SK-N-DZ (cell line): ENCODE measurements at regions not wholly inside any gene's neighbourhood (a gene's known extent, or its start where the extent isn't known, plus 50 kb on each side); places are given as distances from the start of the nearest gene placed in this dataset.
"Not testable (repeated sequence)": the region's sequence is repeated elsewhere in the genome, so short reads cannot be mapped to it uniquely, and the experiment has no call there.

ENCODE experiments used
- DNase-seq: peaks from one replicate; pipeline ENCODE4 v3.0.0-alpha.2; 2015; ENCODE audit warnings: low spot score

DNA sequence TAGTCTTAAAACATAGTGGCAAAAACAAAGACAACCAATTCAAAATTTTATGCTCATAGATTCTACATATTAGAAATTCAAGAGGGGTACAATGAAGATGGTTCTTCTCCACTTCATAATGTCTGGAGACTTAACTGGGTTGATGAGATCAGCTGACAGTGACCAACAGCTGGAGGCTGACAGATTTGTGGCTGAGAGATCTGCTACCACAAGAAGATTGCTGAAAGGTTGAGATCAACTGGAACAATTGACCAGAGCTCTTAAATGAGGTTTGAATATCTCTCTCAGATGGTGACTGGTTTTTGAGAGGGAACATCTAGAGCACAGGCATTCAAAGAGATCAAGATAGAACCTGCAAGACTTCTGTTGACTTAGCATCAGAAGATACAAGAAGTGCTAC, 254.1 kb upstream of the ARPP21 start:
- no peak for DNase-seq

- no peak for DNase-seq
Measured at GRCh38 chr3:35389907-35390306, 249.4 kb upstream of the ARPP21 start.

GRCh38 chr3:35392187-35392586, 247.1 kb upstream of the ARPP21 start:
- no peak for DNase-seq

GRCh38 chr3:35393901-35394799, 245.2 kb upstream of the ARPP21 start:
- DNase-seq = peak; percentile 22

DNA sequence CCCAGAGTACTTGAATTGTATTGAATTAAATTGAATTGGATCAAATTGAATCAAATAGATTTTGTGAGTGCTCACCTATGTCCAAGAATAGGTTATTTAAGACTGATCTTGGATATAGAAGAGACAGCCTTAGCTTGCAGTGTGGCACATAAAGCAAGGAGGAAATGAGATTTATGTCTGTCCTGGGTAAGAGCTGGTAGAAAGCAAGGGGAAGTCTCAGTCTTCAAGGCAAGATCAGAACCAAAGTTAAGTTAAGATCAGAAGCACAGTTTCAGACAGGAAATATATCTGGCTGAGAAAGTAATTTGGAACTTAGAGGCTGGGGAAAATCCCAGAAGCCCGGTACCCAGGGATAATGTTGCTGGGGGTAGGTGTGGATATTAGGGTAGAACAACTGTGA, 244.4 kb upstream of the ARPP21 start:
- no peak for DNase-seq

DNA sequence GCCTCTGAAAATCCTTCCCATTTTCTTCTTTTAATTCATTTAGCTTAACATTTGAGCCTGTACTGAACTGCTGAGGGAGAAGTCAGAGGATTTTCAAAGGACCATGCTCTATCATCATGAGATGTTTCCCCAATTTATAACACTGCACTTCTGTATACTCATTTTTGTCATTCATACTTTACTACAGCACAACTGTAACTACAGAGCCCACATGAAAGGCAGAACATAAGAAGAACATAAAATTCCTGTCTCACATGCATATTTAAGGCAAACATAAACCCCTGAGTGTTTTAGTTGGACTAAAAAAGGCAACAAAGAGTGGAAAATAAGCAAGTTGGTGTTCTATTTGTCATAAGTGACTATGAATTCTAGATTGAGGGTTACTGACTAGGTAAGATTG, 237.7 kb upstream of the ARPP21 start:
- no peak for DNase-seq

GRCh38 chr3:35404571-35404970, 234.8 kb upstream of the ARPP21 start:
- no peak for DNase-seq

DNA sequence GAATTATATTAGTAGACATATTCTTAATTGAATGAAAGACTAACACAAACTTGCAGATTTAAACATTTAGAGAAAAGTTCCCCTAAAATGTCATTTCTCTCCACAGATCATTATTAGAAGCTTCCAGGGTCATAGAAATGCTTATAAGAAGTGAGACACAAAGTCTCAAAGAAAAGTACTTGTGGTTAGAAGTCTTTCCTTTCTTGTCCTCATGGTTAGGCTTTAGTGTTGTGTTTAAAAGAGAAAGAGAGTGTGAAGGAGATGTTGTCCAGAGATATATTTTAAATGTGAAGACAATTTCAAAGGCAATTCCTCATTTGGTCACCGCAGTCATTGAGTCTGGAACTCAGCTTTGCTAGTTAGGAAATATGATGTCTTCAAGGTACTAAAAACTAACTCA, 230.4 kb upstream of the ARPP21 start:
- DNase-seq = no peak

DNA sequence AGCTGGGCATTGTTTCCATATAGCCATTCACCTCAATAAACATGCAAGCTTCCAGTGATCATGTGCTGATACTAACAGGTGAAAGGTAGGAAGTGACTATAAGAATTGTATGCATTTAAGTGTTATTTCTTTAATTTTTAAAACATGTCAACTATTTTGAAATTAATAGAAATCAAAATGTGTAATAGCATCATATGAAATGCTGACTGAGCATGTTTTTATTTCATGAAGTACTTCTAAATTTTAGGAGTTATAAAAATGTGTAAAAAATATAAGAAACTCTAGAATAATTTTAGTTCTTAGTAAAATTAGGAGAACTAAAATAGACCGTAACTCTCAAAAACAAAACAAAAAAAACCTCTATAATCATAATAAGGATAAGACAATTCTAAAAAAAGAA, 229.3 kb upstream of the ARPP21 start:
- no peak for DNase-seq

DNA sequence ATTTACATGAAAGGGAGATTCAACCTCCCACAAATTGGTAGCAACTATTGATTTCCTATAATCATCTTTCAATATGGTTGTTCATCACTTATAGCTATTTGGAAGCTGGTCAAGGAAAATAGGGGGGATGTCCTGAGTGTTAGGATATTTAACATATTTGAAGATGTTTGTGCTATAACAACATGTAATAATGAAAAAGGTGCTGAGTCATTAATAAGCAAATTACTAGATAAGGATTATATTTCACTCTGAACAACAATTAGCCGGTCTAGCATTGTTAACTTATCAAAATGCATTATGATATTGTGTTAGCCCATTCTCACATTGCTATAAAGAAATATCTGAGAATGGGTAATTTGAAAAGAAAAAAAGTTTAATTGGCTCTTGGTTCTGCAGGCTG, 225.8 kb upstream of the ARPP21 start:
- no peak for DNase-seq

DNA sequence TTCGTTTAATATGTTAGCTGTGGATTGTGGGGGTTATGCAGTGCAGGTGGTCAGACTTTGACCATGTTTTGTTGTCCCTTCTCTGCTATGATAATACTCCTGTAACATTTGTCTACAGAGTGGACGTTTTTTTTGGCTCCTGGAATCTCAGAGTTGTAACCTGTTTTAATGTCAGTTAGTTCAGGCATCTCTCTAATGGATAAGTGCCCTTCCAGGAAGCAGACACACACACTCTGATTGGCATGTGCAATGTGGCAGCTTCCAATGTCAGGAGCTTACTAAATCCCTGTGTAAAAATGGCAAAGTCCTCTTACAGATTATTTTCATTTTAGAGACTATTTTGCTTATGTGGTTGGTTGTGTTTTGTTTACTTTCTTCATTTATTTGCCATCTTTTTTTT, 222.2 kb upstream of the ARPP21 start:
- DNase-seq = no peak

GRCh38 chr3:35422101-35422500, 217.2 kb upstream of the ARPP21 start:
- no peak for DNase-seq

DNA sequence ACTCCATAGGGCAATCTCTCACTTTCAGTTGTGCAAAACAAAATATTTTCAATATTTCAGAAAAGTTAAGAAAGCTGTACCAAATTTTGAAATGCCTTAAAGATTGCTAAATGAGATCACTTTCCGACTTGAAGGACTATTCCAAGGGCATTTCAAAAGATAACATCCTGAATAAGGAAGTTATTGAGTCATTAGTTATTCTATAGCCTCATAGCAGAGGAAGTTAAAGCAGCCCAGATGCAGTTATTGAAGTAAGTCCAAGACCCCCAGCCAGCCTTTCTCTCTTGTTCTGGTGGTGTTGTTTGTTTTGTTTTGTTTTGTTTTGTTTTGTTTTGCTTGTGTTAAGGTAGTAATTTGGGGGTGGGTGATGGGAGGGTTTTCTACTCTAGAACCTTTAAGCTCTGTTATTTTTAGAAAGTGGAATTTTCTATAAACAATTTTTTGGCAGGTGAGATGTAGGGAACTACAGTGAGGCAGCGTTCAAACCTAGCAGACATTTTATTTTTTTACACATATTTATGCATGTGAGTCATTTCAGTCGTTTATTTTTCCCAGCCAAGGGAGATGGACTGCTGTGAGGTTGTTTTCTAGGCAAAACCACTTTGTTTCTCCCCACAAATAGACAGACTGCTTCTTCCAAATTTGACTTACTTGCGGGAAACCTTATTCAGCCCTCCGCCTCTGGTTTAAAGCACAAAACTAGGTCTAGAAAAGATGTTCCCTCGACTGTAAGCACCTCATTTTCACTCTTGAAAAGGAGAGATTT, 216.3 kb upstream of the ARPP21 start:
- no peak for DNase-seq

DNA sequence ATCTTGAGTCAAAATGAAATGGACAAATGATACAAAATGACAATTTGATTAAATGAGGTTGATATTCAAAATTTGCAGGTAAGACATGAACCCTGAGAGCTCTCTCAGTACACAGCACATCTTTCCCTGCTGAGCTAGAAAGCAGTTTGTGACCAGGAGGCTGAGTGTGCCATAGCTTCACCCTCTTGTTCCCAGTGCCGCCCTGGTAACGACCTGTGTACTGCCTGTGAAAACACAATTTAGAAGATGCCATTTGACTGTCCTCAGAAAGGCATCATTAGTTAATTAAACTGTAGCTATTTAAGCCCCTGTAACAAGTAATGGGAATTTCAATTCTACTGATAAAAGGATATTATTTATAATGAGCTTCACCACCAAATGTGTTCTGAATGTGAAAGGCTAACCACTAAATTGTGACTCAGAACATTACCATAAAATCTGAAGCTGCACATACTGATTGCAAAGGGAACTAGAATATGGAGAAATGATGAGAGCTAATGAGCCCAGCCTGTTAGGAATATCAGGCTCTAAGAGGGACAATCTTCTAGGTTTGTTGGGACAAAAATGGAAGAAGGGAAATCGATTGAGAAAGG, 212.9 kb upstream of the ARPP21 start:
- DNase-seq = no peak

GRCh38 chr3:35437381-35437780, 201.9 kb upstream of the ARPP21 start:
- no peak for DNase-seq

GRCh38 chr3:35438101-35438500, 201.2 kb upstream of the ARPP21 start:
- no peak for DNase-seq

- no peak for DNase-seq
Measured at GRCh38 chr3:35439663-35440062, 199.7 kb upstream of the ARPP21 start.

DNA sequence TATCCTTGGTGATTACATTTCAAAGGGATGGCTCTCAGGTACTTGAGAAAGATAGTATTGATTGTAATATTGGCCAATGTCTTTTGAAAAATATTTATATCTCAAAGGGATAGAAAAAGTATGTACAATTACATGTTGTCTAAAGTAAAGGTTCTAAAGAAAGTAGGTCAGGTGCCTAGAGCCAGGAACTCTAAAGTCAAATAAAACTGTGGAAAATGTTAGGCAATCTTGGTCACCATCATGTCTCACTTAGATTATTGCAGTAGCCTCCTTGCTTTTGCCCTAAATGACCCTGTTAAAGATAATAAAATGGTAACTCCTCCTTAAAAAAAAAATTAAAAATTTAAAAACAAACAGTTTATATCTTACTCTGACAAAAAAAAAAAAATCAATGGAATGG, 198.5 kb upstream of the ARPP21 start:
- no peak for DNase-seq

DNA sequence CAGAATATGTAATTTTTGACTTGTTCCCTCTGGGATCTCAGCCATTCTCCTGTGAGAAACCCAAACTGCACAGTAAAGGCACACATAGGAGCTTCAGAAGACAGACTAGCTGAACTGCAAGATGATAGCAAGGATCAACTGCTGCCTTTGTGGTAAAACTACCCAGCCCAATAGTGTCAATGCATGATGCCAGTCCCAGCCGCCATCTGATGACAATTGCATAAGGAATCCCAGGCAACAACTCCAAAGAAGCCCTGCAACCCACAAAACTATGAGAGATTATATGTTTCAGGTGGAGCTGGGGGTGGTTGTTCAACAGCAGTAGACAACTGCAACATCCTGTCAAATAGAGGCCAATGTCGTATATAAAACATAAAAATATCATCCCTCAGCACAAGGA, 192.4 kb upstream of the ARPP21 start:
- no peak for DNase-seq

GRCh38 chr3:35448121-35448520, 191.2 kb upstream of the ARPP21 start:
- no peak for DNase-seq

- DNase-seq = no peak
Measured at GRCh38 chr3:35448681-35449080, 190.6 kb upstream of the ARPP21 start.

DNA sequence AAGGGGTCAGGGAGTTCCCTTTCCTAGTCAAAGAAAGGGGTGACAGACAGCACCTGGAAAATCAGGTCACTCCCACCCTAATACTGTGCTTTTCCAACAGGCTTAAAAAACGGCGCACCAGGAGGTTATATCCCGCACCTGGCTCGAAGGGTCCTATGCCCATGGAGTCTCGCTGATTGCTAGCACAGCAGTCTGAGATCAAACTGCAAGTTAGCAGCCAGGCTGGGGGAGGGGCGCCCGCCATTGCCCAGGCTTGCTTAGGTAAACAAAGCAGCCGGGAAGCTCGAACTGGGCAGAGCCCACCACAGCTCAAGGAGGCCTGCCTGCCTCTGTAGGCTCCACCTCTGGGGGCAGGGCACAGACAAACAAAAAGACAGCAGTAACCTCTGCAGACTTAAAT, 184.5 kb upstream of the ARPP21 start:
- DNase-seq = not testable (repeated sequence)

GRCh38 chr3:35473956-35474355, 165.4 kb upstream of the ARPP21 start:
- DNase-seq = no peak
